ENCODE measurements at regions not wholly inside any gene's neighbourhood (a gene's known extent, or its start where the extent isn't known, plus 50 kb on each side); places are given as distances from the start of the nearest gene placed in this dataset.

DNA sequence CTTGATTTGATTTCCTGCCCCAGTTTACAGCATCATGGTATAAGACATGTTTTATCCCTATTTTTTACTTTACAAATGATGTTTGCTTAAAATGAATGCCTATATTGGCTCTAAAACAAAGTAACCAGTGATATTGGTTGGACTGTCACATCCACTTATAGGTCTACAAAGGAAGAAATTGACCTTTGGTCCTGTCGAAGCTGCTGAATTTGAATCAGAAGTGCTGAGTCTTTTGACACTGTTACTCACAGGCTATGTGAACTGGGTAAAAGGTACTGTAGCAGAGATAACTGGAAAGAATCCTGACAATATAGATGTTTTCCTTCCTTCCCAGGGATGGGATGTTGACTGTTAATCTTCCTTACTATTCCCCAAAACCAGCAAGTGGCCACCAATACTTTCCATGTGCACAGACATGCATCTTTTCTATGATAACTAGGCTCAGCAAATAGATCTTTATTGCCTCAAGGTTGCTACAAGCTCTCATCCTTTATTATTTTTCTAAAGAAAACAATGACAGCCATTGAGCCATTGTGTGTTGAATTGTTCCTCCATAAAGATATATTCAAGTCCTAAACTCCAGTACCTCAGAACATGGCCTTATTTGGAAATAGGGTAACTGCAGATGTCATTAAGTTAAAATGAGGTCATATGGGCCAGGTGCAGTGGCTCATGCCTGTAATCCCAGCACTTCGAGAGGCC, 175.9 kb upstream of the NR5A2 start:
- TF ChIP-seq, protein P1, sequence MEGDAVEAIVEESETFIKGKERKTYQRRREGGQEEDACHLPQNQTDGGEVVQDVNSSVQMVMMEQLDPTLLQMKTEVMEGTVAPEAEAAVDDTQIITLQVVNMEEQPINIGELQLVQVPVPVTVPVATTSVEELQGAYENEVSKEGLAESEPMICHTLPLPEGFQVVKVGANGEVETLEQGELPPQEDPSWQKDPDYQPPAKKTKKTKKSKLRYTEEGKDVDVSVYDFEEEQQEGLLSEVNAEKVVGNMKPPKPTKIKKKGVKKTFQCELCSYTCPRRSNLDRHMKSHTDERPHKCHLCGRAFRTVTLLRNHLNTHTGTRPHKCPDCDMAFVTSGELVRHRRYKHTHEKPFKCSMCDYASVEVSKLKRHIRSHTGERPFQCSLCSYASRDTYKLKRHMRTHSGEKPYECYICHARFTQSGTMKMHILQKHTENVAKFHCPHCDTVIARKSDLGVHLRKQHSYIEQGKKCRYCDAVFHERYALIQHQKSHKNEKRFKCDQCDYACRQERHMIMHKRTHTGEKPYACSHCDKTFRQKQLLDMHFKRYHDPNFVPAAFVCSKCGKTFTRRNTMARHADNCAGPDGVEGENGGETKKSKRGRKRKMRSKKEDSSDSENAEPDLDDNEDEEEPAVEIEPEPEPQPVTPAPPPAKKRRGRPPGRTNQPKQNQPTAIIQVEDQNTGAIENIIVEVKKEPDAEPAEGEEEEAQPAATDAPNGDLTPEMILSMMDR (IDR thresholded peaks at IDR 0.05; ENCODE audit: low read depth, low read length): no peak
- no peak overlapping the region for H3K27ac ChIP-seq
- DNase-seq: no peak

DNA sequence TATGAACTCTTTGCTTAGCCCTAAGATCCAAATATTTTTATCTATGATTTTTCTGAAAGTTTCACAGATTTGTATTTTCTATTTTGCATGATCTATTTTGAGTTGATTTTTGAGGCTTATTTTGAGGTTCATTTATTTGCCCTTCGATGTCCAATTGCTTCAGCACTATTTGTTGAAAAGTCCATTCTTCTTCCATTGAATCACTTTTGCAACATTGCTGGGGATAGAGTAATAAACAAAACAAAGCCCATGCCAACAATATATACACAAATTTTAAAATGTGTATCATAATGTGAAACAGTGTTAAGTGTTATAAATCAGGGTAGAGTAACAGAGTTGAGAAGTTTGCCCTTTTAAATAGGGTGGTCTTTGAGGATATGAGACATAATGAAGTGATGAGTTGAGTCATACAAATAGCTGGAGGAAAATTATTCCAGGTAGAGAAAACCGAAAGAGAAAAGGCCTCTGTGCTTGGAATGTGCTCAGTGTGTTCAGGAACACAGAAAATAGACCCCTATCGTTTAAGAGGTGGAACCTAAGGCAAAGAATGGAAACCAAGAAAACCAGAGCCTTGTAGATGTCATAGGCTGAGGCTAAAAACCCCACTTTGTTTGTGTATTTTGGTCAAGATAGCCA, 172.7 kb upstream of the NR5A2 start:
- no peak overlapping the region for H3K4me3 ChIP-seq (ENCODE audit: low read depth, low read length)
- DNase-seq: no peak
- no peaks in the 10 kb centered on the region for H3K36me3 ChIP-seq
- TF ChIP-seq, protein P1 (IDR thresholded peaks at IDR 0.05; ENCODE audit: low read depth, low read length): no peak
- H3K27ac ChIP-seq: no peak overlapping the region
- peaks cover 2% of the 10 kb centered on the region for H3K27me3 ChIP-seq (ENCODE audit: insufficient read depth, low read depth, severe bottlenecking)
- no peaks in the 10 kb centered on the region for H3K9me3 ChIP-seq (ENCODE audit: severe bottlenecking)

More for the DNA sequence above, 175.9 kb upstream of the NR5A2 start:
- Histone ChIP-seq H3K36me3 (no peaks in the 10 kb centered on the region), H3K27me3 (ENCODE audit: insufficient read depth, low read depth, severe bottlenecking) (no peaks in the 10 kb centered on the region), H3K9me3 (ENCODE audit: severe bottlenecking) (no peaks in the 10 kb centered on the region), H3K4me3 (ENCODE audit: low read depth, low read length) (no peak overlapping the region)

DNA sequence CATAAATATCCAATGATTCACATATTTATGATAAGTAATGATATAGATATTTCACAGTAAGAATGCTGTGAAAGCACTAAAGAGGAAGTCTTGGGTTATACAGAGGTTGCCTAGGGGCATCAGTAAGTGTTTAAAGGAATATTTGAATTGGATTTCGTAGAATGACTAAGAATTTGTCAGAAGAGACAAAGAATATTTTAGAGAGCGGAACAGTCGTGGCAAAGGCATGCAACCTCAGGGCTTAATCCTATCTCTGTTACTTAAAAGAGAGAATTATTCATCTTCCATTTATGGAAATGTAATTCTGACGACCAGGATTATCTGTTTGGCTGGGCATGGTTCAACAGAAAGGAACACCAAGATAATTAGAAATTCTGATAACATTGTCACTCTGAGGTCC, 171.9 kb upstream of the NR5A2 start:
- H3K4me3 ChIP-seq (ENCODE audit: low read depth, low read length): no peak overlapping the region
- DNase-seq: no peak
- H3K36me3 ChIP-seq: no peaks in the 10 kb centered on the region
- H3K9me3 ChIP-seq (ENCODE audit: severe bottlenecking): no peaks in the 10 kb centered on the region
- no peak overlapping the region for H3K27ac ChIP-seq
- H3K27me3 ChIP-seq (ENCODE audit: insufficient read depth, low read depth, severe bottlenecking): peaks cover 2% of the 10 kb centered on the region
- TF ChIP-seq, protein P1 (IDR thresholded peaks at IDR 0.05; ENCODE audit: low read depth, low read length): no peak

GRCh38 chr1:199856216-199856780, 171.2 kb upstream of the NR5A2 start:
- DNase-seq: no peak
- H3K9me3 ChIP-seq (ENCODE audit: severe bottlenecking): no peaks in the 10 kb centered on the region
- TF ChIP-seq, protein P1 (IDR thresholded peaks at IDR 0.05; ENCODE audit: low read depth, low read length): no peak
- peaks cover 2% of the 10 kb centered on the region for H3K27me3 ChIP-seq (ENCODE audit: insufficient read depth, low read depth, severe bottlenecking)
- no peak overlapping the region for H3K4me3 ChIP-seq (ENCODE audit: low read depth, low read length)
- no peak overlapping the region for H3K27ac ChIP-seq
- H3K36me3 ChIP-seq: no peaks in the 10 kb centered on the region

- TF ChIP-seq, protein P1 (IDR thresholded peaks at IDR 0.05; ENCODE audit: low read depth, low read length): no peak
- no peak overlapping the region for H3K4me3 ChIP-seq (ENCODE audit: low read depth, low read length)
- peaks cover 2% of the 10 kb centered on the region for H3K27me3 ChIP-seq (ENCODE audit: insufficient read depth, low read depth, severe bottlenecking)
- H3K27ac ChIP-seq: no peak overlapping the region
- no peaks in the 10 kb centered on the region for H3K36me3 ChIP-seq
- H3K9me3 ChIP-seq (ENCODE audit: severe bottlenecking): no peaks in the 10 kb centered on the region
- no peak for DNase-seq
These were observed 170.4 kb upstream of the NR5A2 start for GRCh38 chr1:199857108-199857507.
